HepG2 (cell line): ENCODE measurements at regions not wholly inside any gene's neighbourhood (a gene's known extent, or its start where the extent isn't known, plus 50 kb on each side); places are given as distances from the start of the nearest gene placed in this dataset.

Source experiments
- ATAC-seq: fragments of 200-7000 bp; cut with Tn5 transposase; 3 replicates; pipeline ENCODE4 v1.9.1; 2020; ENCODE audit warnings: mild to moderate bottlenecking, moderate library complexity
- BruUV-seq: library from RNA; stranded (reverse); fragments of 400-500 nt; replicated peaks from 2 replicates; lab custom pipeline; 2021; lab: Mats Ljungman, UMichigan
- CTCF ChIA-PET: fragments of 300-600 bp; formaldehyde crosslinking; extraction: SDS; loops from one replicate; lab custom pipeline; 2021; ENCODE audit warnings: low total read pairs, inconsistent platforms, low intra/inter-chr PET ratio; lab: Yijun Ruan, JAX
- POLR2A ChIA-PET: fragments of 350-600 bp; sonication (Branson Sonifier 250); formaldehyde crosslinking; loops from one replicate; lab custom pipeline; 2020; ENCODE audit warnings: antibody characterized with exemption, inconsistent platforms; lab: Yijun Ruan, JAX
- DNase-seq: peaks from one replicate; pipeline ENCODE4 v3.0.0-alpha.2; 2015; ENCODE audit warnings: low spot score
- FAIRE-seq: peaks from 3 replicates; lab custom pipeline; 2011; peaks lifted over from hg19 to GRCh38; lab: Jason Lieb, UNC
- H2AFZ ChIP-seq: one replicate; pipeline ENCODE4 v1.6.1; 2011; ENCODE audit warnings: low read length, inconsistent platforms
- H3K27ac ChIP-seq: fragments of 300-600 bp; 3 replicates; pipeline ENCODE4 v1.8.0; 2011; ENCODE audit warnings: mixed run types, mild to moderate bottlenecking, mixed read lengths, low read length, inconsistent platforms; ENCODE audit not compliant: insufficient read depth; ENCODE audit errors: extremely low read length
- H3K27me3 ChIP-seq, 2 experiments: fragments of 200-600 bp in 1 of 2; 2 replicates in 1 of 2; 3 replicates in 1 of 2; pipeline versions ENCODE4 v1.6.0 to v1.8.0; 2011; ENCODE audit warnings: low read length in 2 of 2, mild to moderate bottlenecking in 2 of 2, moderate library complexity in 2 of 2, inconsistent platforms in 1 of 2; ENCODE audit not compliant: insufficient read depth in 2 of 2, control insufficient read depth in 1 of 2
- H3K36me3 ChIP-seq, 2 experiments: fragments of 200-600 bp in 1 of 2; replicated peaks in 1 of 2; 2 replicates in 1 of 2; 3 replicates in 1 of 2; pipeline versions ENCODE4 v1.5.1 to v1.8.0; 2011; ENCODE audit warnings: low read length in 2 of 2, inconsistent platforms in 1 of 2; ENCODE audit not compliant: insufficient read depth in 2 of 2, control insufficient read depth in 1 of 2
- H3K4me1 ChIP-seq: 2 replicates; pipeline ENCODE4 v1.5.1; 2012; ENCODE audit warnings: low read length, inconsistent platforms; ENCODE audit not compliant: insufficient read depth
- H3K4me2 ChIP-seq: 2 replicates; pipeline ENCODE4 v1.6.0; 2011; ENCODE audit warnings: low read depth, low read length, inconsistent platforms
- H3K4me3 ChIP-seq, 3 experiments: fragments of 200-600 bp in 1 of 3; sonication (generic), shearing (Covaris generic) in 1 of 3; replicated peaks in 1 of 3; 2 replicates each; pipeline ENCODE4 v1.5.1; 2011 to 2016; ENCODE audit warnings: low read length in 3 of 3, inconsistent platforms in 2 of 3, low read depth in 2 of 3, mild to moderate bottlenecking in 2 of 3, control low read depth in 1 of 3, mixed read lengths in 1 of 3; ENCODE audit not compliant: insufficient read depth in 1 of 3
- H3K79me2 ChIP-seq: one replicate; pipeline ENCODE4 v1.6.1; 2011; ENCODE audit warnings: low read length, inconsistent platforms; ENCODE audit not compliant: insufficient read depth
- H3K9ac ChIP-seq: 2 replicates; pipeline ENCODE4 v1.6.0; 2011; ENCODE audit warnings: mild to moderate bottlenecking, low read depth, low read length, inconsistent platforms; ENCODE audit not compliant: insufficient read depth
- H3K9me3 ChIP-seq: 2 replicates; pipeline ENCODE4 v1.5.1; 2012; ENCODE audit warnings: mild to moderate bottlenecking, low read length
- H4K20me1 ChIP-seq: 2 replicates; pipeline ENCODE4 v1.6.0; 2011; ENCODE audit warnings: inconsistent platforms, mild to moderate bottlenecking, low read length, moderate library complexity; ENCODE audit not compliant: insufficient read depth
- FOXM1 ChIP-seq: sonication (generic); formaldehyde crosslinking; IDR thresholded peaks from 2 replicates; pipeline ENCODE4 v1.5.0; 2020; ENCODE audit warnings: missing genetic modification reagents
- ZNF234 ChIP-seq: sonication (generic); formaldehyde crosslinking; conservative IDR thresholded peaks from 2 replicates; pipeline ENCODE4 v1.5.1; 2020; ENCODE audit warnings: mild to moderate bottlenecking, missing genetic modification reagents
- ZNF280D ChIP-seq: sonication (generic); formaldehyde crosslinking; IDR thresholded peaks from 2 replicates; pipeline ENCODE4 v1.5.1; 2020; ENCODE audit warnings: mild to moderate bottlenecking, missing genetic modification reagents
- ZNF432 ChIP-seq: sonication (generic); formaldehyde crosslinking; IDR thresholded peaks from 2 replicates; pipeline ENCODE4 v1.5.0; 2020; ENCODE audit warnings: missing genetic modification reagents, mild to moderate bottlenecking, borderline replicate concordance
- ZNF792 ChIP-seq: IDR thresholded peaks from 2 replicates; pipeline ENCODE4 v1.6.1; 2016
- WGBS: methylation state at CpG from one replicate; pipeline ENCODE4 v1.1.6; 2017; ENCODE audit warnings: low lambda C conversion rate; 5-methylcytosine and 5-hydroxymethylcytosine counted together
- in situ Hi-C: cut with HindIII; loops from 2 replicates; pipeline ENCODE4 v1.10.0; 2017; ENCODE audit warnings: low pct_unique_long_range_greater_than_20kb; ENCODE audit not compliant: extremely low pct_ligation_motif_present
- intact Hi-C: fragments of 100-400 bp; cut with micrococcal nuclease; formaldehyde crosslinking; loops from one replicate; pipeline ENCODE4 v1.10.0; 2022; ENCODE audit not compliant: unreplicated experiment

DNA sequence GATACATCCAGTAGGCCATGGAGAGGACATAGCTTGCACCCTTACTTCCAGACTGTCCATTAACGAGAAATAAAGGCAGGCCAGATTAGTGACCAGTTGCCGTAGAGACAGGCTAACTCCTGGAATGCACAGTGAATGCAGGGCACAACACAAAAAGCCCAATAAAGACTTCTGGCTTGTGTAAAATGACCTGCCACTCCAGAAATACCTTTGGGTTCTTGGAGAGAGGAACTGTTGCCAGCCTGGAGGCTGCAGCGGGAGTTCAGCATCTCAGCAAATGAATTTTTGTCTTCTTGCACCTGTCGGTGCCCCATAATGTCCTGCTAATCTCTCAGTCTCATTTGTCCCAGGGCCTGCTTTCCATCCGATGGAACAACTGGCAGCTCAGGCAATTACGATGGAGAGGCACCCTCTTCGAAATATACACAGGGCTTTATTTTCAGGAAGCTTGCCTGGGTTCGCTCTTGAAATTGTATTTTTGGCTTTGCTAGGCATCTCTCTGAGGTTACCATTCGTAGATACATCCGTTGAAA, 538.8 kb upstream of the ZNF462 start:
- Histone ChIP-seq H3K27ac (no peak overlapping the region), H3K4me1 (no peaks in the 10 kb centered on the region), H2AFZ (no peak overlapping the region), H3K4me2 (no peak overlapping the region), H3K27me3 (no peaks in the 10 kb centered on the region), H3K4me3 (no peak overlapping the region), H4K20me1 (no peaks in the 10 kb centered on the region), H3K36me3 (no peaks in the 10 kb centered on the region), H3K79me2 (no peaks in the 10 kb centered on the region), H3K9ac (no peak overlapping the region), H3K9me3 (no peaks in the 10 kb centered on the region)
- in situ Hi-C loops (no loop called here), intact Hi-C loops (no loop called here)
- FAIRE-seq (no peak), DNase-seq (no peak), ATAC-seq (no peak)
- CTCF ChIA-PET: no interaction called here
- no TSS peak for BruUV-seq
- POLR2A ChIA-PET: no interaction called here
- TF ChIP-seq FOXM1 (no peak), ZNF792 (no peak), ZNF280D (CRISPR knock-in tag) (no peak), ZNF234 (CRISPR knock-in tag) (no peak), ZNF432 (CRISPR knock-in tag) (no peak)
- WGBS: 39% methylated on average over 10 of the region's 10 CpGs
